ENCODE measurements at regions not wholly inside any gene's neighbourhood (a gene's known extent, or its start where the extent isn't known, plus 50 kb on each side); places are given as distances from the start of the nearest gene placed in this dataset.

GRCh38 chr7:81370822-81371221, 399.0 kb downstream of the HGF start:
- Histone ChIP-seq H3K36me3 (no peaks in the 10 kb centered on the region), H3K4me3 (ENCODE audit: low read depth in 1 of 2, low read length in 1 of 2) (no peak overlapping the region), H3K27me3 (no peaks in the 10 kb centered on the region), H3K9me3 (no peaks in the 10 kb centered on the region), H3K4me1 (ENCODE audit: control insufficient read depth in 1 of 2, insufficient read depth in 1 of 2, low read depth in 1 of 2, low read length in 1 of 2) (no peaks in the 10 kb centered on the region), H3K27ac (no peak overlapping the region)
- TF ChIP-seq CTCF (IDR thresholded peaks at IDR 0.05), result no peak

GRCh38 chr7:81367326-81367931, 402.4 kb downstream of the HGF start:
- Histone ChIP-seq H3K27ac (no peak overlapping the region), H3K27me3 (no peaks in the 10 kb centered on the region), H3K9me3 (no peaks in the 10 kb centered on the region), H3K4me3 (ENCODE audit: low read depth in 1 of 2, low read length in 1 of 2) (no peak overlapping the region), H3K36me3 (no peaks in the 10 kb centered on the region), H3K4me1 (ENCODE audit: control insufficient read depth in 1 of 2, insufficient read depth in 1 of 2, low read depth in 1 of 2, low read length in 1 of 2) (no peaks in the 10 kb centered on the region)
- TF ChIP-seq CTCF (IDR thresholded peaks at IDR 0.05), result no peak

- Histone ChIP-seq H3K27me3 (no peaks in the 10 kb centered on the region), H3K4me3 (ENCODE audit: low read depth in 1 of 2, low read length in 1 of 2) (no peak overlapping the region), H3K4me1 (ENCODE audit: control insufficient read depth in 1 of 2, insufficient read depth in 1 of 2, low read depth in 1 of 2, low read length in 1 of 2) (no peaks in the 10 kb centered on the region), H3K36me3 (no peaks in the 10 kb centered on the region), H3K9me3 (no peaks in the 10 kb centered on the region), H3K27ac (no peak overlapping the region)
- TF ChIP-seq CTCF (IDR thresholded peaks at IDR 0.05), result no peak
These were observed 403.3 kb downstream of the HGF start for GRCh38 chr7:81366546-81366945.

- TF ChIP-seq CTCF (IDR thresholded peaks at IDR 0.05), result no peak
- Histone ChIP-seq H3K27me3 (no peaks in the 10 kb centered on the region), H3K36me3 (no peaks in the 10 kb centered on the region), H3K9me3 (no peaks in the 10 kb centered on the region), H3K4me1 (ENCODE audit: control insufficient read depth in 1 of 2, insufficient read depth in 1 of 2, low read depth in 1 of 2, low read length in 1 of 2) (no peaks in the 10 kb centered on the region), H3K4me3 (ENCODE audit: low read depth in 1 of 2, low read length in 1 of 2) (no peak overlapping the region), H3K27ac (no peak overlapping the region)
These were observed 408.0 kb downstream of the HGF start for GRCh38 chr7:81361769-81362312.

GRCh38 chr7:81355911-81356310, 413.9 kb downstream of the HGF start:
- no peaks in the 10 kb centered on the region for H3K4me1 ChIP-seq (ENCODE audit: control insufficient read depth in 1 of 2, insufficient read depth in 1 of 2, low read depth in 1 of 2, low read length in 1 of 2)
- no peak for TF ChIP-seq CTCF (IDR thresholded peaks at IDR 0.05)
- no peak overlapping the region for H3K4me3 ChIP-seq (ENCODE audit: low read depth in 1 of 2, low read length in 1 of 2)
- no peak overlapping the region for H3K27ac ChIP-seq
- no peaks in the 10 kb centered on the region for H3K36me3 ChIP-seq
- H3K27me3 ChIP-seq, result no peaks in the 10 kb centered on the region
- no peaks in the 10 kb centered on the region for H3K9me3 ChIP-seq

Measured in neutrophil (primary cell).